ENCODE measurements at regions not wholly inside any gene's neighbourhood (a gene's known extent, or its start where the extent isn't known, plus 50 kb on each side); places are given as distances from the start of the nearest gene placed in this dataset.

- TF ChIP-seq CHD7 (IDR thresholded peaks at IDR 0.05; ENCODE audit: insufficient replicate concordance, low read length) (no peak), TAF7 (optimal IDR thresholded peaks at IDR 0.05; ENCODE audit: borderline replicate concordance, low read depth, low read length) (no peak), BACH1 (IDR thresholded peaks at IDR 0.05; ENCODE audit: low read length) (peak; percentile 77), TEAD4 (IDR thresholded peaks at IDR 0.05; ENCODE audit: low read depth, low read length) (no peak), SIRT6 (IDR thresholded peaks at IDR 0.05; ENCODE audit: low read length) (no peak), MAFK (IDR thresholded peaks at IDR 0.05; ENCODE audit: low read depth, low read length) (0 out of 2 replicates have a peak, but pooled peaks have one; percentile 50), SAP30 (IDR thresholded peaks at IDR 0.05; ENCODE audit: insufficient read depth, insufficient replicate concordance, low read length) (no peak)
Measured at GRCh38 chr3:150140614-150141321, 170.1 kb upstream of the PFN2 start (continued).
